HEK293 (cell line): ENCODE measurements at regions not wholly inside any gene's neighbourhood (a gene's known extent, or its start where the extent isn't known, plus 50 kb on each side); places are given as distances from the start of the nearest gene placed in this dataset.

Experiments
- AEBP2 ChIP-seq: fragments of 450-650 bp; formaldehyde crosslinking; IDR thresholded peaks from 2 replicates; pipeline ENCODE4 v1.5.1; 2016; ENCODE audit warnings: missing biosample characterization, missing genetic modification characterization, borderline replicate concordance
- BCL11A ChIP-seq: fragments of 450-650 bp; formaldehyde crosslinking; IDR thresholded peaks from 2 replicates; pipeline ENCODE4 v1.5.1; 2016; ENCODE audit warnings: low read depth, missing biosample characterization, missing genetic modification characterization
- BCL6B ChIP-seq: fragments of 450-650 bp; formaldehyde crosslinking; IDR thresholded peaks from 2 replicates; pipeline ENCODE4 v1.5.1; 2017; ENCODE audit warnings: missing biosample characterization, missing genetic modification characterization
- FEZF1 ChIP-seq: fragments of 450-650 bp; formaldehyde crosslinking; IDR thresholded peaks from 2 replicates; pipeline ENCODE4 v1.5.1; 2016; ENCODE audit warnings: missing biosample characterization, missing genetic modification characterization
- GFI1B ChIP-seq: fragments of 450-650 bp; formaldehyde crosslinking; IDR thresholded peaks from 2 replicates; pipeline ENCODE4 v1.5.1; 2016; ENCODE audit warnings: missing biosample characterization, missing genetic modification characterization
- GLI2 ChIP-seq: fragments of 450-650 bp; formaldehyde crosslinking; IDR thresholded peaks from 2 replicates; pipeline ENCODE4; 2017; ENCODE audit warnings: missing biosample characterization, missing genetic modification characterization, low read depth, borderline replicate concordance
- KLF10 ChIP-seq: fragments of 450-650 bp; IDR thresholded peaks from 2 replicates; pipeline ENCODE4 v1.5.1; 2018; ENCODE audit warnings: missing biosample characterization, mild to moderate bottlenecking, missing genetic modification characterization
- OSR2 ChIP-seq: fragments of 450-650 bp; formaldehyde crosslinking; IDR thresholded peaks from 2 replicates; pipeline ENCODE4 v1.5.1; 2016; ENCODE audit warnings: missing biosample characterization, missing genetic modification characterization
- SP3 ChIP-seq: fragments of 450-650 bp; formaldehyde crosslinking; IDR thresholded peaks from 2 replicates; pipeline ENCODE4 v1.5.1; 2016; ENCODE audit warnings: missing biosample characterization, missing genetic modification characterization
- WT1 ChIP-seq: fragments of 450-650 bp; formaldehyde crosslinking; IDR thresholded peaks from 2 replicates; pipeline ENCODE4 v1.5.1; 2016; ENCODE audit warnings: missing biosample characterization, missing genetic modification characterization
- ZBTB17 ChIP-seq: fragments of 450-650 bp; formaldehyde crosslinking; IDR thresholded peaks from 2 replicates; pipeline ENCODE4 v1.5.1; 2016; ENCODE audit warnings: missing biosample characterization, missing genetic modification characterization
- ZBTB6 ChIP-seq: fragments of 450-650 bp; formaldehyde crosslinking; IDR thresholded peaks from 2 replicates; pipeline ENCODE4 v1.5.1; 2017; ENCODE audit warnings: missing biosample characterization, missing genetic modification characterization
- ZEB2 ChIP-seq: fragments of 450-650 bp; formaldehyde crosslinking; IDR thresholded peaks from 2 replicates; pipeline ENCODE4 v1.5.1; 2016; ENCODE audit warnings: missing biosample characterization, missing genetic modification characterization
- ZFP41 ChIP-seq: fragments of 450-650 bp; formaldehyde crosslinking; IDR thresholded peaks from 2 replicates; pipeline ENCODE4 v1.5.1; 2016; ENCODE audit warnings: missing biosample characterization, missing genetic modification characterization, borderline replicate concordance
- ZNF24 ChIP-seq: fragments of 450-650 bp; formaldehyde crosslinking; IDR thresholded peaks from 2 replicates; pipeline ENCODE4 v1.5.1; 2016; ENCODE audit warnings: missing biosample characterization, missing genetic modification characterization
- ZNF248 ChIP-seq: fragments of 450-650 bp; formaldehyde crosslinking; IDR thresholded peaks from 2 replicates; pipeline ENCODE4 v1.5.1; 2017; ENCODE audit warnings: missing biosample characterization, missing genetic modification characterization
- ZNF473 ChIP-seq: fragments of 450-650 bp; formaldehyde crosslinking; IDR thresholded peaks from 2 replicates; pipeline ENCODE4 v1.5.1; 2017; ENCODE audit warnings: missing biosample characterization, missing genetic modification characterization
- ZNF544 ChIP-seq: fragments of 450-650 bp; formaldehyde crosslinking; IDR thresholded peaks from 2 replicates; pipeline ENCODE4 v1.5.0; 2017; ENCODE audit warnings: missing biosample characterization, missing genetic modification characterization
- ZNF629 ChIP-seq: fragments of 450-650 bp; formaldehyde crosslinking; IDR thresholded peaks from 2 replicates; pipeline ENCODE4 v1.5.1; 2017; ENCODE audit warnings: missing biosample characterization, missing genetic modification characterization
- ZNF654 ChIP-seq: fragments of 450-650 bp; formaldehyde crosslinking; IDR thresholded peaks from 2 replicates; pipeline ENCODE4 v1.5.1; 2016; ENCODE audit warnings: low read depth, missing biosample characterization, missing genetic modification characterization
- ZNF658 ChIP-seq: fragments of 450-650 bp; formaldehyde crosslinking; IDR thresholded peaks from 2 replicates; pipeline ENCODE4; 2016; ENCODE audit warnings: missing biosample characterization, missing genetic modification characterization
- ZNF76 ChIP-seq: fragments of 450-650 bp; formaldehyde crosslinking; IDR thresholded peaks from 2 replicates; pipeline ENCODE4; 2016; ENCODE audit warnings: low read depth, missing biosample characterization, missing genetic modification characterization, borderline replicate concordance
- ZNF792 ChIP-seq: fragments of 450-650 bp; formaldehyde crosslinking; IDR thresholded peaks from 2 replicates; pipeline ENCODE4 v1.5.1; 2016; ENCODE audit warnings: missing biosample characterization, missing genetic modification characterization
- ZNF830 ChIP-seq: fragments of 450-650 bp; IDR thresholded peaks from 2 replicates; pipeline ENCODE4 v1.5.0; 2018; ENCODE audit warnings: missing biosample characterization, missing genetic modification characterization, low read depth, mild to moderate bottlenecking, moderate library complexity
- ZSCAN16 ChIP-seq: fragments of 450-650 bp; formaldehyde crosslinking; IDR thresholded peaks from 2 replicates; pipeline ENCODE4 v1.5.1; 2016; ENCODE audit warnings: missing biosample characterization, missing genetic modification characterization
- ZSCAN23 ChIP-seq: fragments of 450-650 bp; formaldehyde crosslinking; IDR thresholded peaks from 2 replicates; pipeline ENCODE4 v1.5.1; 2016; ENCODE audit warnings: missing biosample characterization, missing genetic modification characterization
- TF ChIP-seq, protein P1 (sequence below): fragments of 450-650 bp; formaldehyde crosslinking; IDR thresholded peaks from 2 replicates; pipeline ENCODE4 v1.5.1; 2016; ENCODE audit warnings: missing biosample characterization, missing genetic modification characterization
- TF ChIP-seq, protein P2 (sequence below): fragments of 450-650 bp; formaldehyde crosslinking; IDR thresholded peaks from 2 replicates; pipeline ENCODE4 v1.5.1; 2016; ENCODE audit warnings: missing biosample characterization, missing genetic modification characterization
- TF ChIP-seq, protein P3 (sequence below): fragments of 450-650 bp; formaldehyde crosslinking; conservative IDR thresholded peaks from 2 replicates; pipeline ENCODE4 v1.5.1; 2016; ENCODE audit warnings: low read depth, missing biosample characterization, missing genetic modification characterization

- TF ChIP-seq, protein P1, sequence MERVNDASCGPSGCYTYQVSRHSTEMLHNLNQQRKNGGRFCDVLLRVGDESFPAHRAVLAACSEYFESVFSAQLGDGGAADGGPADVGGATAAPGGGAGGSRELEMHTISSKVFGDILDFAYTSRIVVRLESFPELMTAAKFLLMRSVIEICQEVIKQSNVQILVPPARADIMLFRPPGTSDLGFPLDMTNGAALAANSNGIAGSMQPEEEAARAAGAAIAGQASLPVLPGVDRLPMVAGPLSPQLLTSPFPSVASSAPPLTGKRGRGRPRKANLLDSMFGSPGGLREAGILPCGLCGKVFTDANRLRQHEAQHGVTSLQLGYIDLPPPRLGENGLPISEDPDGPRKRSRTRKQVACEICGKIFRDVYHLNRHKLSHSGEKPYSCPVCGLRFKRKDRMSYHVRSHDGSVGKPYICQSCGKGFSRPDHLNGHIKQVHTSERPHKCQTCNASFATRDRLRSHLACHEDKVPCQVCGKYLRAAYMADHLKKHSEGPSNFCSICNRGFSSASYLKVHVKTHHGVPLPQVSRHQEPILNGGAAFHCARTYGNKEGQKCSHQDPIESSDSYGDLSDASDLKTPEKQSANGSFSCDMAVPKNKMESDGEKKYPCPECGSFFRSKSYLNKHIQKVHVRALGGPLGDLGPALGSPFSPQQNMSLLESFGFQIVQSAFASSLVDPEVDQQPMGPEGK (tag by site-specific recombination) = no peak
- TF ChIP-seq ZEB2 (tag by site-specific recombination) (peak; percentile 97), ZNF654 (no peak), ZNF544 (no peak), ZNF473 (tag by site-specific recombination) (no peak), ZNF24 (tag by site-specific recombination) (peak; percentile 49; the same call in 1 of the 2 replicates), ZFP41 (tag by site-specific recombination) (no peak), FEZF1 (peak; percentile 89), WT1 (tag by site-specific recombination) (peak; percentile 69), AEBP2 (tag by site-specific recombination) (peak; percentile 10; the same call in 1 of the 2 replicates), OSR2 (tag by site-specific recombination) (peak; percentile 45; the same call in 1 of the 2 replicates), KLF10 (tag by site-specific recombination) (peak; percentile 39; the same call in 1 of the 2 replicates), ZNF629 (tag by site-specific recombination) (peak; percentile 61; the same call in 1 of the 2 replicates), ZNF792 (tag by site-specific recombination) (no peak), ZSCAN23 (tag by site-specific recombination) (no peak), ZNF248 (tag by site-specific recombination) (no peak), BCL11A (tag by site-specific recombination) (0 out of 2 replicates have a peak, but pooled peaks have one; percentile 50), SP3 (tag by site-specific recombination) (0 out of 2 replicates have a peak, but pooled peaks have one; percentile 9), ZSCAN16 (no peak), ZBTB6 (tag by site-specific recombination) (no peak), ZNF658 (tag by site-specific recombination) (no peak), ZBTB17 (tag by site-specific recombination) (peak; percentile 43), ZNF76 (tag by site-specific recombination) (no peak), GFI1B (peak; percentile 77; the same call in 1 of the 2 replicates), BCL6B (no peak; the same call in 1 of the 2 replicates), GLI2 (tag by site-specific recombination) (peak; percentile 63; the same call in 1 of the 2 replicates), ZNF830 (tag by site-specific recombination) (no peak)
- TF ChIP-seq, protein P2, sequence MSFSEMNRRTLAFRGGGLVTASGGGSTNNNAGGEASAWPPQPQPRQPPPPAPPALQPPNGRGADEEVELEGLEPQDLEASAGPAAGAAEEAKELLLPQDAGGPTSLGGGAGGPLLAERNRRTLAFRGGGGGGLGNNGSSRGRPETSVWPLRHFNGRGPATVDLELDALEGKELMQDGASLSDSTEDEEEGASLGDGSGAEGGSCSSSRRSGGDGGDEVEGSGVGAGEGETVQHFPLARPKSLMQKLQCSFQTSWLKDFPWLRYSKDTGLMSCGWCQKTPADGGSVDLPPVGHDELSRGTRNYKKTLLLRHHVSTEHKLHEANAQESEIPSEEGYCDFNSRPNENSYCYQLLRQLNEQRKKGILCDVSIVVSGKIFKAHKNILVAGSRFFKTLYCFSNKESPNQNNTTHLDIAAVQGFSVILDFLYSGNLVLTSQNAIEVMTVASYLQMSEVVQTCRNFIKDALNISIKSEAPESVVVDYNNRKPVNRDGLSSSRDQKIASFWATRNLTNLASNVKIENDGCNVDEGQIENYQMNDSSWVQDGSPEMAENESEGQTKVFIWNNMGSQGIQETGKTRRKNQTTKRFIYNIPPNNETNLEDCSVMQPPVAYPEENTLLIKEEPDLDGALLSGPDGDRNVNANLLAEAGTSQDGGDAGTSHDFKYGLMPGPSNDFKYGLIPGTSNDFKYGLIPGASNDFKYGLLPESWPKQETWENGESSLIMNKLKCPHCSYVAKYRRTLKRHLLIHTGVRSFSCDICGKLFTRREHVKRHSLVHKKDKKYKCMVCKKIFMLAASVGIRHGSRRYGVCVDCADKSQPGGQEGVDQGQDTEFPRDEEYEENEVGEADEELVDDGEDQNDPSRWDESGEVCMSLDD (tag by site-specific recombination) = no peak
- TF ChIP-seq, protein P3, sequence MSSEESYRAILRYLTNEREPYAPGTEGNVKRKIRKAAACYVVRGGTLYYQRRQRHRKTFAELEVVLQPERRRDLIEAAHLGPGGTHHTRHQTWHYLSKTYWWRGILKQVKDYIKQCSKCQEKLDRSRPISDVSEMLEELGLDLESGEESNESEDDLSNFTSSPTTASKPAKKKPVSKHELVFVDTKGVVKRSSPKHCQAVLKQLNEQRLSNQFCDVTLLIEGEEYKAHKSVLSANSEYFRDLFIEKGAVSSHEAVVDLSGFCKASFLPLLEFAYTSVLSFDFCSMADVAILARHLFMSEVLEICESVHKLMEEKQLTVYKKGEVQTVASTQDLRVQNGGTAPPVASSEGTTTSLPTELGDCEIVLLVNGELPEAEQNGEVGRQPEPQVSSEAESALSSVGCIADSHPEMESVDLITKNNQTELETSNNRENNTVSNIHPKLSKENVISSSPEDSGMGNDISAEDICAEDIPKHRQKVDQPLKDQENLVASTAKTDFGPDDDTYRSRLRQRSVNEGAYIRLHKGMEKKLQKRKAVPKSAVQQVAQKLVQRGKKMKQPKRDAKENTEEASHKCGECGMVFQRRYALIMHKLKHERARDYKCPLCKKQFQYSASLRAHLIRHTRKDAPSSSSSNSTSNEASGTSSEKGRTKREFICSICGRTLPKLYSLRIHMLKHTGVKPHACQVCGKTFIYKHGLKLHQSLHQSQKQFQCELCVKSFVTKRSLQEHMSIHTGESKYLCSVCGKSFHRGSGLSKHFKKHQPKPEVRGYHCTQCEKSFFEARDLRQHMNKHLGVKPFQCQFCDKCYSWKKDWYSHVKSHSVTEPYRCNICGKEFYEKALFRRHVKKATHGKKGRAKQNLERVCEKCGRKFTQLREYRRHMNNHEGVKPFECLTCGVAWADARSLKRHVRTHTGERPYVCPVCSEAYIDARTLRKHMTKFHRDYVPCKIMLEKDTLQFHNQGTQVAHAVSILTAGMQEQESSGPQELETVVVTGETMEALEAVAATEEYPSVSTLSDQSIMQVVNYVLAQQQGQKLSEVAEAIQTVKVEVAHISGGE = no peak
Observed at GRCh38 chr5:92561411-92561959, 1019.5 kb downstream of the NR2F1-AS1 start (continued).
